ENCODE measurements at regions not wholly inside any gene's neighbourhood (a gene's known extent, or its start where the extent isn't known, plus 50 kb on each side); places are given as distances from the start of the nearest gene placed in this dataset.

DNA sequence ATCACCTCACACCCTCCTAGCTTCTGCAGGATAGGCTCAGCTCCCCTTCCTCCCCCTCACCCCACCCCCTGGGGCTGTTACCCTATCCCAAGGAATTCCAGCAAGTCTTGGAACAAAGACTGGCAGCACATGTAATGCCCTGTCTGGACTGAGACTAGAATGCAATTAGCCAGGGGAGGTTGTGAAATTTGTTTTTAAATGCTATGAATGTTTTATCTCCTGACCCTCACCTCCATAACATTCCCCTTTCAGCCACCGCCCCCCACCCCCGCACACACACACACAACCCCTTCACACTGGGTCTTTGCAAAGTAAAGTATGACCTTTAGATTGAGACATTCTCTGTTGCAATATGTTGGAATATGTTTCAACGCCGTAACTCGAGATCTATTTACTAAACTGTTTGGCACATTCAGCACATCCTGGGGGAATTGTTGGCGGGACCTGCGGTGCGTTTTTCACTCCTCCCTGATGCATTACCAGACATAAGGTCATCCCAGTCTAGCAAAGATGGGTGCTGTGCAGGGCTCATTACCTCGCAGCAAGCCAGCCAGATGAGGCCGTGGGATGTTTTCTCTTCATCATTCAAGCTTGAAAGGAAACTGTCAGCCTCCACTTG is 290.7 kb upstream of the SLC14A2 start:
- TF ChIP-seq POLR2A (IDR thresholded peaks at IDR 0.05; ENCODE audit: extremely low read depth, insufficient read length) (no peak), MYC (IDR thresholded peaks at IDR 0.05; ENCODE audit: low read depth, low read length) (no peak)
- TF ChIP-seq, protein P1, sequence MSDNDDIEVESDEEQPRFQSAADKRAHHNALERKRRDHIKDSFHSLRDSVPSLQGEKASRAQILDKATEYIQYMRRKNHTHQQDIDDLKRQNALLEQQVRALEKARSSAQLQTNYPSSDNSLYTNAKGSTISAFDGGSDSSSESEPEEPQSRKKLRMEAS (IDR thresholded peaks at IDR 0.05; ENCODE audit: low read depth, low read length), result no peak
- TF ChIP-seq, protein P2, sequence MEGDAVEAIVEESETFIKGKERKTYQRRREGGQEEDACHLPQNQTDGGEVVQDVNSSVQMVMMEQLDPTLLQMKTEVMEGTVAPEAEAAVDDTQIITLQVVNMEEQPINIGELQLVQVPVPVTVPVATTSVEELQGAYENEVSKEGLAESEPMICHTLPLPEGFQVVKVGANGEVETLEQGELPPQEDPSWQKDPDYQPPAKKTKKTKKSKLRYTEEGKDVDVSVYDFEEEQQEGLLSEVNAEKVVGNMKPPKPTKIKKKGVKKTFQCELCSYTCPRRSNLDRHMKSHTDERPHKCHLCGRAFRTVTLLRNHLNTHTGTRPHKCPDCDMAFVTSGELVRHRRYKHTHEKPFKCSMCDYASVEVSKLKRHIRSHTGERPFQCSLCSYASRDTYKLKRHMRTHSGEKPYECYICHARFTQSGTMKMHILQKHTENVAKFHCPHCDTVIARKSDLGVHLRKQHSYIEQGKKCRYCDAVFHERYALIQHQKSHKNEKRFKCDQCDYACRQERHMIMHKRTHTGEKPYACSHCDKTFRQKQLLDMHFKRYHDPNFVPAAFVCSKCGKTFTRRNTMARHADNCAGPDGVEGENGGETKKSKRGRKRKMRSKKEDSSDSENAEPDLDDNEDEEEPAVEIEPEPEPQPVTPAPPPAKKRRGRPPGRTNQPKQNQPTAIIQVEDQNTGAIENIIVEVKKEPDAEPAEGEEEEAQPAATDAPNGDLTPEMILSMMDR (IDR thresholded peaks at IDR 0.05; ENCODE audit: low read depth, low read length), result no peak
- no peak for DNase-seq (ENCODE audit: low read depth)
- H3K4me3 ChIP-seq (ENCODE audit: low read depth, low read length), result no peak overlapping the region

DNA sequence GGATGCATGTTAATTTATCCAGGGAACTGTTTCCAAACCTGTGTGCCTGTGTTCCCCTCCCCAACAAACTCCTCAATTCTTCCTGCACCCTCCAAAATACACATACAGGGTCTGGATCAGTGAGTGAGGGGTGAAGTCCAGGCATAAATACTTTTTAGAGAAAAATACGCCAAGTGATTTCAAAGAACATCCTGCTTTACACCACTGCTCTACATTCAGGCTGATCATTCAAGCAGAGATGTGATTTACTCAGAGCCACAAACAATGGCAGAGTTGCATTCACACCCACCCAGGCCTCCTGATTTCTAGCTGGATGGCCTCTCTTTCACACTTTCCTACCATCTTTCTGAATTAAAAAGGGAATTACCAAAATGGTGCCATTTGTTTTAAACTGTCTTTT is 289.5 kb upstream of the SLC14A2 start:
- no peak for DNase-seq (ENCODE audit: low read depth)
- no peak overlapping the region for H3K4me3 ChIP-seq (ENCODE audit: low read depth, low read length)
- TF ChIP-seq MYC (IDR thresholded peaks at IDR 0.05; ENCODE audit: low read depth, low read length), result no peak
- TF ChIP-seq POLR2A (IDR thresholded peaks at IDR 0.05; ENCODE audit: extremely low read depth, insufficient read length), result no peak
- TF ChIP-seq, protein P1 (IDR thresholded peaks at IDR 0.05; ENCODE audit: low read depth, low read length), result no peak
- TF ChIP-seq, protein P2 (IDR thresholded peaks at IDR 0.05; ENCODE audit: low read depth, low read length), result no peak

DNA sequence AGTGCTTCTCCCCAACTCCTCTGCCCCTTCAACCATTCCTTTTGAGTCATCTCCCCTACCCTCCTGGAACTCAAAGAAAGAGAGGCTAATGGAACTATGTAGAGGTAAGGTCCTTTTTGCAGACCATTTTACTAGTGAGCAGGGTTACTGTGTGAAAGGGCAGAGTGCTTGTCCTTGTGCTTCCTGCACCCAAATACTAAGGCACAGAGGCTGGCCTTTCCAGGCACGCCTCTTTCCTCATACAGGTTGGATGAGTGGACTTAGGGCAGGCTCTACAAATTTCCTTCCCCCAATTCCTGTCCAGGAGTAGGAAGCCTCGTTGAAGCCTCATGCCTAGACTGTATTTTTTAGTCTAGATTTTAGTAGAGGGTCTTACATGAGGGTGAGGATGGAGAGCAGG is 288.8 kb upstream of the SLC14A2 start:
- H3K4me3 ChIP-seq (ENCODE audit: low read depth, low read length), result no peak overlapping the region
- DNase-seq (ENCODE audit: low read depth), result no peak
- no peak for TF ChIP-seq POLR2A (IDR thresholded peaks at IDR 0.05; ENCODE audit: extremely low read depth, insufficient read length)
- TF ChIP-seq, protein P1 (IDR thresholded peaks at IDR 0.05; ENCODE audit: low read depth, low read length), result no peak
- TF ChIP-seq MYC (IDR thresholded peaks at IDR 0.05; ENCODE audit: low read depth, low read length), result no peak
- TF ChIP-seq, protein P2 (IDR thresholded peaks at IDR 0.05; ENCODE audit: low read depth, low read length), result no peak

DNA sequence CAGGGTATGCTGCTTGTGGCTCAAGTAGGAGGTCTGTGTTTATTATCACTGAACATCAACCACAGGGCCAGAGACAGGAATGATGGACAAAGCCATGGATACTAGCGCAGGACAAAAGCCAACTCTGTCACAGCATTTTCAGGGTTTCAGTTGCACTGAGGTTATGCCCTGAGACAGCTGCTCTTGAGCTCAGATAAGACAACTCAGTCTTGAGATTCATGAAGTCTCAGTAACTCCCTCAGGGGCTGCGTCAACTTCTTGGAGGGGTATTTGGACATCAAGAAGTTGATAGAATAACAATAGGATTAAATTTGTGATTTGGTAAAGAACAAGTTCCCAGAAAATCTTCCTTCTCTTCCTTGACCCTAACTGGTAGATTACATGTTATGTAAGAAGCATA is 287.0 kb upstream of the SLC14A2 start:
- TF ChIP-seq, protein P2 (IDR thresholded peaks at IDR 0.05; ENCODE audit: low read depth, low read length), result no peak
- TF ChIP-seq POLR2A (IDR thresholded peaks at IDR 0.05; ENCODE audit: extremely low read depth, insufficient read length), result no peak
- no peak for TF ChIP-seq MYC (IDR thresholded peaks at IDR 0.05; ENCODE audit: low read depth, low read length)
- TF ChIP-seq, protein P1 (IDR thresholded peaks at IDR 0.05; ENCODE audit: low read depth, low read length), result no peak
- H3K4me3 ChIP-seq (ENCODE audit: low read depth, low read length), result no peak overlapping the region
- no peak for DNase-seq (ENCODE audit: low read depth)

DNA sequence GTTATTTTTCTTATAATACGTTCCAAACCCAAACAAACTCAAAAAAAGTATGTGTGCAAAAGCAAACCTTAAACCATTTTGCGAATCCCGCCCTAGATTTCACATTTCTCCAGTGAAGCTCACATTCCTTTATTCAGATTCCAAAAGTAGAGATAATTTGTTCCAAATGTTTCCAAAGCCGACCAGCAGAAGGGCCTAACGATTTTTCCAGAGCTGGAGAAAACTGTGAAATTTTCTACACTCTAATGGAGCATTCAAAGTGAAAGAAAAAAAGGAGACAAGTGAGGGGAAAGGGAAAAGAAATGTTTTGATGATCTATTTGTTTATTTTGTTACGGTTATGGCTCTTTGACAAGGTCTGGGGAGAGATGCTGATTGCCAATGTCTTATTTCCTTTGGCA is 286.5 kb upstream of the SLC14A2 start:
- no peak for DNase-seq (ENCODE audit: low read depth)
- TF ChIP-seq MYC (IDR thresholded peaks at IDR 0.05; ENCODE audit: low read depth, low read length) (no peak), POLR2A (IDR thresholded peaks at IDR 0.05; ENCODE audit: extremely low read depth, insufficient read length) (no peak)
- TF ChIP-seq, protein P1 (IDR thresholded peaks at IDR 0.05; ENCODE audit: low read depth, low read length), result no peak
- TF ChIP-seq, protein P2 (IDR thresholded peaks at IDR 0.05; ENCODE audit: low read depth, low read length), result no peak
- H3K4me3 ChIP-seq (ENCODE audit: low read depth, low read length), result no peak overlapping the region
